ENCODE measurements at regions not wholly inside any gene's neighbourhood (a gene's known extent, or its start where the extent isn't known, plus 50 kb on each side); places are given as distances from the start of the nearest gene placed in this dataset.
"Not testable (repeated sequence)": the region's sequence is repeated elsewhere in the genome, so short reads cannot be mapped to it uniquely, and the experiment has no call there.

GRCh38 chr12:103020839-103021238 is 63.4 kb downstream of the ASCL1 start:
- H3K4me1 ChIP-seq, result no peaks in the 10 kb centered on the region
- 22% methylated on average over 1 of the region's 1 CpG for WGBS, 2 donors
- no peaks in the 10 kb centered on the region for H3K36me3 ChIP-seq
- H3K27ac ChIP-seq, result no peak overlapping the region
- ATAC-seq, result no peak
- no peak for DNase-seq
- H3K27me3 ChIP-seq, result no peaks in the 10 kb centered on the region
- intact Hi-C loops (cut with DNase I), result no loop called here
- H3K4me3 ChIP-seq, result no peak overlapping the region
- no peak for TF ChIP-seq CTCF (IDR thresholded peaks at IDR 0.05)
- H3K9me3 ChIP-seq, result no peaks in the 10 kb centered on the region

- H3K36me3 ChIP-seq, result no peaks in the 10 kb centered on the region
- WGBS, 2 donors, result 66 to 78% methylated on average over 3 of the region's 3 CpGs
- no peak overlapping the region for H3K4me3 ChIP-seq
- intact Hi-C loops (cut with DNase I), result no loop called here
- H3K27me3 ChIP-seq, result no peaks in the 10 kb centered on the region
- TF ChIP-seq CTCF (IDR thresholded peaks at IDR 0.05), result no peak
- DNase-seq (no peak), ATAC-seq (no peak)
- H3K4me1 ChIP-seq, result no peaks in the 10 kb centered on the region
- no peaks in the 10 kb centered on the region for H3K9me3 ChIP-seq
- no peak overlapping the region for H3K27ac ChIP-seq
Measured at GRCh38 chr12:103021538-103022218, 64.2 kb downstream of the ASCL1 start.

- Histone ChIP-seq H3K36me3 (no peaks in the 10 kb centered on the region), H3K27ac (no peak overlapping the region), H3K4me3 (no peak overlapping the region), H3K4me1 (no peaks in the 10 kb centered on the region), H3K27me3 (no peaks in the 10 kb centered on the region), H3K9me3 (no peaks in the 10 kb centered on the region)
- no peak for TF ChIP-seq CTCF (IDR thresholded peaks at IDR 0.05)
- intact Hi-C loops (cut with DNase I), result no loop called here
- WGBS, 2 donors, result 69 to 73% methylated on average over 1 of the region's 1 CpG
- DNase-seq (no peak), ATAC-seq (no peak)
Measured at GRCh38 chr12:103024650-103025049, 67.2 kb downstream of the ASCL1 start.

GRCh38 chr12:103026643-103027042 is 69.2 kb downstream of the ASCL1 start:
- WGBS, 2 donors, result 29 to 36% methylated on average over 3 of the region's 3 CpGs
- H3K9me3 ChIP-seq; intact Hi-C loops (cut with DNase I); H3K4me3 ChIP-seq; H3K27ac ChIP-seq; DNase-seq; H3K4me1 ChIP-seq; H3K27me3 ChIP-seq; H3K36me3 ChIP-seq: not testable (repeated sequence)
- peak in 1 of 8 donors; percentile 16 for ATAC-seq

GRCh38 chr12:103028881-103029639 is 71.6 kb downstream of the ASCL1 start:
- no peak for DNase-seq
- no peak overlapping the region for H3K4me3 ChIP-seq
- no peak for ATAC-seq
- peaks cover 0 to under 1% (median 0%) of the 10 kb centered on the region in 11 donors for H3K9me3 ChIP-seq
- H3K27me3 ChIP-seq, result no peaks in the 10 kb centered on the region
- H3K4me1 ChIP-seq, result no peaks in the 10 kb centered on the region
- no peak overlapping the region for H3K27ac ChIP-seq
- no peak for TF ChIP-seq CTCF (IDR thresholded peaks at IDR 0.05)
- WGBS, 2 donors, result 70 to 73% methylated on average over 6 of the region's 6 CpGs
- intact Hi-C loops (cut with DNase I), result no loop called here
- H3K36me3 ChIP-seq, result no peaks in the 10 kb centered on the region
